Fibroblast of skin of left biceps (primary cell): ENCODE measurements at regions not wholly inside any gene's neighbourhood (a gene's known extent, or its start where the extent isn't known, plus 50 kb on each side); places are given as distances from the start of the nearest gene placed in this dataset.
"Not testable (repeated sequence)": the region's sequence is repeated elsewhere in the genome, so short reads cannot be mapped to it uniquely, and the experiment has no call there.

Experiments
- DNase-seq, 2 experiments: peaks; one replicate each; pipeline ENCODE4 v3.0.0-alpha.2; 2013; ENCODE audit warnings: low read depth in 2 of 2

DNA sequence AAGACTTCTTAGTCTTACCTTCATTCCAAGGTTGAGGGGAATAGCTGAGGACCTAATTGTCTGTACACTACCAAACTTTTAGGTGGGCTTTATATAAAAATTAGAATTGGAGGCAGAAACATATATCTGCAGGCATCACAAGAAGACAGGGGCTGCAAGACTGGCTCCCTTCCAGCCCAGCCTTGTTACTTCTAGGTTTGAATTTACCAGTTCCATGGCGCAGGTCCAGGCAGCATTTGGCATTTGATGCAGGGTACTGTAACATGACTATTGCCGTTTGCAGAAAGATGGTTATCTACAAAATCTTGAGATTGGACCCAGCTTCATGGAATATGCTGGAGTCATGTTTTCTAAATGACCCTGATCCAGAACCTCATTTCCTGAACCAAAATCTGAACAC is 105.4 kb upstream of the RHOBTB1 start:
- DNase-seq: no peak

DNA sequence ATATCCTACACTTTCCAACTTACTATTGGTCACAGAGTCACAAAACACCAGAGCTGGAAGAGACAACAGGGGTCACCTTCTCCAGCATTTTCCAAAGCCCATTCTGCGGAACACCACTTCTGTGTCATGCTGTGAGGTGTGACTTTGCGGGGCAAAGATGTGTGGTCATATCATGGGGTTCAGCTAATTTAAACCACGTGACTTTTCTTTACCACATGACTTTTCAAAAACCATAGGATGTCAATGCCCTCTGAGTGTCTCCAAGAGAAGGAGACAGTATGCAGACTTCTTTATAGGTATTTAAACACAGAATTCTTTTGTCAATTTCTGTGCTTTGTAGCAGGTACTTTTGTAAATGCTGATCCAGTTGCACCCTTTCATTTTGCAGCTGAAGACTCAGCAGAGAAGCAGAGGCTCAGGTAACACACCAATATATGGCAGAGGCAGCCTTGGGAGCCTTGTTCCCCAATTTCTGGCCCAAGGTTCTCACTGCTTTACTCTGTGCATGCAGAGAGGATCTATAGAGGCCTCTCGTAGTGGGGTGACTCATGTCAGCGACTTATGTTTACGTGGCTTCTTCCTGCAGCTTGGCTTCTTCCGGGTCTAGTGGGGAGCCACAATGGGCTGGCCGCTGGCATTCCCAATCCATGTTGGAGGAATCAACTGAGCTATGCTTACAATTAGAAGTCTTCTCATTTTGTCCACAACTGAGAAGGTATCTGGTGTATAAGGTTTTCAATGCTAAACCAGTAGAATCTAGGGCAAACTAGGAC is 104.0 kb upstream of the RHOBTB1 start:
- no peak for DNase-seq

- peak; percentile 34 to 45 for DNase-seq
Measured at GRCh38 chr10:61047081-61047480, 103.1 kb upstream of the RHOBTB1 start.

GRCh38 chr10:61045480-61045879 is 101.5 kb upstream of the RHOBTB1 start:
- not testable (repeated sequence) for DNase-seq

DNA sequence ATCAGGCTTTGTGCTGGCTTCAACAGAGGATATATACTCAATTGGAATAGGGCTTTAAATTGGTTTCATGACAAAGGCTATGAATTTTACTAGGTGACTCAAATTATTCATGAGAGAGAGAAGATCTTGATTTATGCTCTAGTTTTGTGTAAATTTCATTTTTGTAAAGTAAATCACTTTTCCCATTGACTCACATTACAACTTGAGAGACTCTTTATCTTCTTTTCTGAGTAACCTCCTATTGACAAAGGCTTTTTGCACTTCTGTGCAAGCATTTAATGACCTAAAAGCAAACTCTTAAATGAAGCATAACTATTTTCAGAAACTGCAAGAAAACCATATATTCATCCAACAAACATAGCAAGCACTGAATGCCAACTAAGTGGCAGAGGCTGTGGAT is 98.5 kb upstream of the RHOBTB1 start:
- no peak for DNase-seq

GRCh38 chr10:61040399-61041016 is 96.5 kb upstream of the RHOBTB1 start:
- DNase-seq: no peak

DNA sequence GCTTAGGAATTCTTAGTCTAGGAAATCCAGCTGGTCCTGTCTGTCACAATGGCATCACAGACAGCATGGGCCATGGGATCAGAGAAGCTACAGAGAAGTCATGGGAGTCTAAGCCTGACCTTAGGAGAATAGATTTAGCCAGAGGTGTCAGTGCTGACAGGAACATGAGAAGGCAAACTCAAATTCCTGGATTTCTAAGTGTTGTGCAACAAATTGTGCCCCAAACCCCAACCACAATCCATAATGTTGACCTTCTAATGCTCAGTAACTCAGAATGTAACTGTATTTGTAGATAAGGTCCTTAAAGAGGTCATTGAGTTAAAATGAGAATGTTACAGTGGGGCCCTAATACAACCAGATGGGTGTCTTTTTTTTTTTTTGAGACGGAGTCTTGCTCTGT is 95.9 kb upstream of the RHOBTB1 start:
- no peak for DNase-seq

- DNase-seq: not testable (repeated sequence)
Measured at GRCh38 chr10:61037261-61037830, 93.4 kb upstream of the RHOBTB1 start.

DNA sequence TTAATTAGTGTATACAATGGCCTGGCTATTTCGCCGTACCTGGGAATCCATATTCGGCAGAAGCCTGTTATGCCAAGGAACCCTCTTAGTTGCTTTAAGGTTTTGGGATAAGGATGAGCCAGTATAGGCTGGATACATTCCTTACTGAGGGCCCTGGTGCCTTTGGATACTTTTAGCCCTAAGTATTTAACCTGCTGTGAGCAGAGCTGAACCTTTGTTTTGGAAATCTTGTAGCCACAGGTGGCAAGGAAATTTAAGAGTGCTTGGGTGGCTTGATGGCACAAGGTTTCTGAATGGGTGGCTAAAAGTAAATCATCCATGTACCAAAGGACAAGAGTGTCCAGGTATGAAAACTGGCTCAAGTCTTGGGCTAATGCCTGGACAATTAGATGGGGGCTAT is 92.2 kb upstream of the RHOBTB1 start:
- DNase-seq: not testable (repeated sequence)

GRCh38 chr10:61031341-61031740 is 87.4 kb upstream of the RHOBTB1 start:
- DNase-seq: no peak

- no peak for DNase-seq
Measured at GRCh38 chr10:61029411-61029810, 85.4 kb upstream of the RHOBTB1 start.

GRCh38 chr10:61028861-61029361 is 84.9 kb upstream of the RHOBTB1 start:
- DNase-seq: no peak

DNA sequence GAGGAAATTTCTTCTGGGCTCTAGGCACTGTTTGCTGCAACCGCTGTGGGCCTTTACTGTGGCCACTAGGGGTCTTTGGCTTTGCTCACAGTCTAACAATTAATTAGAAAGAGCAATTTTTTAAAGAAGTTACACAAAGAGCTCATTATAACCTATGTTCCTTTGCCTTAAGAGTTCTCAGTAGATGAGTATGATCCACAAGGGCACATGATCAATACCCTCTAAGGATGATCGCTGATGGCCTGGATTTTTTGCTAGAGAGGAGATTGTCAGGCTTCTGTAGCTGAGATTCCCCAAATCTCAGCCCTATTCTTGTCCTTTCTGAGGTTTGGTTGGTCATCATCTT is 80.8 kb upstream of the RHOBTB1 start:
- DNase-seq: no peak

DNA sequence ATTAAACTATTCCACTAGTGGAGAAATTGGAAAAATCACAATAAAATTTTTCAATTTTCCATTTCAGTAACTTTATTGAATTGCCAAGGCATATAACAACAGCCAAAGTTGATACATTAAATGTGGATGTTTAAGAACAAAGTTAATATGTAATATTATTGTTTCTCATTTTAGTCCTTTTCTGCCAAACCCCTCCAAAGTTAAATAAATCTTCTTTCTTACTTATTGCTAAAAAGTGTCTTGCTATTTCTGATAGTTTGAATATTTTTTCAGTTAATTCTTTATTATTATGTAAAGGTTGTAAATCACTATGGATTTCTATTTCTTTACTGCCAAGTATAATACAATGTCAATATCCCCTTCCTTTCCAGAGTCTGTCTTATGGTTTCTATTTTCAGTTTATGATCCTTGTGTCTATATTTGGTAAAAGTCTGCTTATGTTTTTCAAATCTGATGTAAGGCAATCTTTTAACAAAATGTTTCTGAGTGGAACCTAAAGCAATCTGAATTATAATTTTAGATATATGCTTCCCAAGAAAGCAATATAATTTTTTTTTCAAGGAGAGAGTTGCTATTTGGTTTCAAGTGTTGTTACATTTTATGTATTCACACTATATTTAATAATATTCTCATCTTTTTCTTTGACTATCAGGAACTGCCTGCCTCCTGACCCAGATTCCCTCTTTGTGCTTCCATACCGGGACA is 80.3 kb upstream of the RHOBTB1 start:
- DNase-seq: no peak

- DNase-seq: no peak
Measured at GRCh38 chr10:61023053-61023452, 79.1 kb upstream of the RHOBTB1 start.

DNA sequence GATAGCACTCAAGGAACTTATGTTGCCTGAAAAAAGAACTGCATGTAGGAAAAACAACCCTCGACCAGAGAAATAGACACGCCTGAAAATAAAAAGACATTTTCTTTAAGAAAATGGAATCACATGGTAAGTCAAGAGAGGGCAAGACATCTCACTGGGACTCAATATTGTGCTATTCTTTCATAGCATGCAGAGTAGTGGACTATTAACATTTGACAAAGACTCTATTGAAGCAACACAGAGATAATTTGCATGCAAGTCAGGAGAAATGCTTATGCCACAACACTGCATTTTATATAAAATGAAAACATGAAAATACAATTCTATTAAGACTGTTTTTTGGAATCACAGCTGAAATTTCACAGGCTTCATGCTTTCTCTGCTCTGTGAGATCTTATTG is 77.9 kb upstream of the RHOBTB1 start:
- no peak for DNase-seq

GRCh38 chr10:61020420-61021158 is 76.6 kb upstream of the RHOBTB1 start:
- no peak for DNase-seq

DNA sequence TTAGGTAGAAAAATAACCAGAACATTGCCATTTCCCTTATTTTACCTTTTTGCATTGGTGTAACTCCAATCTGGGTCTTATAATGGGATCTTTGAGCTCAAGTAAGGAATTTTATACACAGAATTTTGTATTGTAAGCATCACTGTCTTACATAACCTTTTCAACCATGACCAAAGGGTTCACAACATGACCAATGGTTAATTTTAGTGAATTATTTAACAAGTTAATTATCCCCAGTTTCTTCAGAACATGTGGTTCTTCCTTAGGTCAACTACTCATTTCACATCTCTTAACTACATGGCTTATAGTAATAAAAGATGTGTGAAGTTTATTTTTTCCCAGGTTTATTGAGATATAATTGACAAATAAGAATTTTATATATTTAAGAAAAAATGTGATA is 74.2 kb upstream of the RHOBTB1 start:
- no peak for DNase-seq

DNA sequence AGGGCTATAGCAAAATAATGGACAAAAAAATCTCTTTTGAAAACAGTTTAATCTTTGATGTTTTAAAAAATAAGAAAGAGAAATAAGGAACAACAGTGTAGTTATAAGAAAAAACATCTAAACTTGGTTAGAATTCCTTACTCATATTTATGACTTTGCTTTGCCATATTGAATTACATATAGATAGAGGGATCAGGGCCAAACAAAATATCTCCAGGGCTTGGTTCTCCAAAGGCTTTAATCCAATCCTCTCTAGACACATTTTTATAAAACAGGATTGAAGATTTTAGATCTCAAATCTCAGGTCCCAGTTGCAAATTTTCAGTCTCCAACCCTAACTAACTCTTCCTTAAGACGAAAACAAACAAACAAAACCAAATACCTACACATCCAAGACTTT is 72.6 kb upstream of the RHOBTB1 start:
- no peak for DNase-seq

DNA sequence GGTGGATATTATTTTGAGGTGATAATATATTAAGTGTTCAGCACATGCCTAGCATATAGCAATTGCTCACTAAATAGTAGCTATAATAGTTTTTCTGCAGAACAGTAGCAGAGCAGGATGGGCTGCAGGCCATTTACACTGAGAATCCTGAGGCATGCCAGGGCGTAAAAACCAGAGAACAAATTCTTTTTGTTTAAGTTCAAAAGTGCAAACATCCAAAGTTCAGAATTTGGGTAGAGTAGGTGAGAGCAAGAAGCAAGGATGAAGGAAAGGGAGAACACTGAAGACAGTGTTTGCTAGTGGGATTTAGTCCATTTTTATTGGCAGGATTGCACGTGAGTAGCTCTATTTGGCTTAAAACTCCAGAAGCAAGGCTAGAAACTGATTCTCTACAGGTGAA is 72.0 kb upstream of the RHOBTB1 start:
- no peak for DNase-seq

DNA sequence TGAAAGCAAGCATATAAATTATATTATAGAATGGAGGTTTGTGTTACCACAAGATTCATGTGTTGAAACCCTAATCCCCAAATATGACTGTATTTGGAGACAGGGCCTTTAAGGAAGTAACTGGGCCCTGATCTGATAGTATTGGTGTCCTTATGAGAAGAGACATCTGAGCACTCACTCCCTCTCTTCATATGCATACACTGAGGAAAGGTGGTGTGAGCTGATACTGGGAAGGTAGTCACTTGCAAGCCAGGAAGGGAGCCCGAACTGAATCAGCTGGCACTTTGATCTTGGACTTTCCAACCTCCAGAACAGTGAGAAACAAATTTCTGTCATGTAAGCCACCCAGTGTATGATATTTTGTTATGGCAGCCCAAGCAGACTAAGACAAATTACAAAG is 66.9 kb upstream of the RHOBTB1 start:
- no peak for DNase-seq

- DNase-seq: not testable (repeated sequence)
Measured at GRCh38 chr10:61003069-61003468, 59.1 kb upstream of the RHOBTB1 start.
